ENCODE measurements at regions not wholly inside any gene's neighbourhood (a gene's known extent, or its start where the extent isn't known, plus 50 kb on each side); places are given as distances from the start of the nearest gene placed in this dataset.

DNA sequence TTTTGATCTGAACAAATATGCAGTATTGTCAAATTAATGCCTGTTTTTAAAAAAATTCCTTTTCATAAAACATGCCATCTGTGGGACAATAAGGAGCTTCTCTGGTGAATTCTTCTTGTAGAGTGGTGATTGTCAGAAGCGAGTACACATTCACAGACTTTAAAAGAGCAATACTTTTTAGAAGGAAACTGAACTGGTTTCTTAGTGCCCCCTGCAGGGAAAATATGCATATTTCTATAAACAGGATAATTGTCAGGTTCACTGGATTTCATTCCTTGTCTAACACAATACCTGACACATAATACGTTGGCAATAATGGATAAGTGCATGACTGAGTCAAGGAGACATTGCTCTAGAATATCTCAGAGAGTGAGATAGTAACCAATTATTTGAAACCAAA lies 133.7 kb downstream of the KIF4B start:
- TF ChIP-seq, protein P1, sequence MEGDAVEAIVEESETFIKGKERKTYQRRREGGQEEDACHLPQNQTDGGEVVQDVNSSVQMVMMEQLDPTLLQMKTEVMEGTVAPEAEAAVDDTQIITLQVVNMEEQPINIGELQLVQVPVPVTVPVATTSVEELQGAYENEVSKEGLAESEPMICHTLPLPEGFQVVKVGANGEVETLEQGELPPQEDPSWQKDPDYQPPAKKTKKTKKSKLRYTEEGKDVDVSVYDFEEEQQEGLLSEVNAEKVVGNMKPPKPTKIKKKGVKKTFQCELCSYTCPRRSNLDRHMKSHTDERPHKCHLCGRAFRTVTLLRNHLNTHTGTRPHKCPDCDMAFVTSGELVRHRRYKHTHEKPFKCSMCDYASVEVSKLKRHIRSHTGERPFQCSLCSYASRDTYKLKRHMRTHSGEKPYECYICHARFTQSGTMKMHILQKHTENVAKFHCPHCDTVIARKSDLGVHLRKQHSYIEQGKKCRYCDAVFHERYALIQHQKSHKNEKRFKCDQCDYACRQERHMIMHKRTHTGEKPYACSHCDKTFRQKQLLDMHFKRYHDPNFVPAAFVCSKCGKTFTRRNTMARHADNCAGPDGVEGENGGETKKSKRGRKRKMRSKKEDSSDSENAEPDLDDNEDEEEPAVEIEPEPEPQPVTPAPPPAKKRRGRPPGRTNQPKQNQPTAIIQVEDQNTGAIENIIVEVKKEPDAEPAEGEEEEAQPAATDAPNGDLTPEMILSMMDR (IDR thresholded peaks at IDR 0.05), result no peak
- TF ChIP-seq POLR2A (IDR thresholded peaks at IDR 0.05), result no peak
